CD4-positive, alpha-beta T cell treated with Interferon gamma for 1 hour (primary cell): ENCODE measurements at regions not wholly inside any gene's neighbourhood (a gene's known extent, or its start where the extent isn't known, plus 50 kb on each side); places are given as distances from the start of the nearest gene placed in this dataset.

Experiments used
- DNase-seq: peaks from one replicate; pipeline ENCODE4 v3.0.0-alpha.2; 2020

DNA sequence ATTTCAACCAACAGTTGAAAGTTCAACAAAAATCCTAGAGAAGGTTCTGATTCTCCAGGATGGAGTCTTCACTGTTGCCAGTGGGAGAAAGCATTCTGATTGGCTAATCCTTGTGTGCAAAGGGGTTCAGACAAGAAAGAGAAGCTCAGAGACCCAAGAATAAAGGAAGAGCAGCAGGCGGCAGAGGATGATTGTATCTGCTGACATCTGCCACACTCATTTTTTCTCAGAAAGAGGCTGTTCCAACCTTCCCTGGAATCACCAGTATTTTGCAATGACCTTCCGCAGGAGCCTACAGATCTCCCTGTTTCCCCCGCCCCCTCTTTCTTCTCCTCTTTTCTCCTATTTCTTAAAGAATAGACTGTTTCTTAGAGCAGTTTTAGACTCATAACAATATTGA, 376.7 kb downstream of the CDH26 start:
- no peak for DNase-seq

DNA sequence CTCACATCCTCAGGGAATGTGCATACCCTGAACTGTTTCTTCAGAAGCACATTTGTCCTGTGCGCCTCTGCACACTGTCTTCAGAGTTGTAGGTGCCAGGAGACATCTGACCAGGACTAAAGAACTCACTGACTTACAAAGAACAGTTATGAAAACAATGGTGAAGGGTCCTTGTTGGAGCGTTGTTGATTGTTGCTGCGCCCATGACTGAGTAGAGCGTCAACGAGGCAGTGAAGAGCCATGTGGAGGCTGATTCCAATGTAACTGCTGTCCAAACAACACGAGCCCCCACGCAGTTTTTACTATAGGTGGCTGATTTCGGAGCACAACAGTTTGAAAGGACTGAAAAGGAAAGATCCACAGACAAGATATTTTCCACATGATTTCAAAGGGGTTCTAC, 380.3 kb downstream of the CDH26 start:
- DNase-seq: no peak

DNA sequence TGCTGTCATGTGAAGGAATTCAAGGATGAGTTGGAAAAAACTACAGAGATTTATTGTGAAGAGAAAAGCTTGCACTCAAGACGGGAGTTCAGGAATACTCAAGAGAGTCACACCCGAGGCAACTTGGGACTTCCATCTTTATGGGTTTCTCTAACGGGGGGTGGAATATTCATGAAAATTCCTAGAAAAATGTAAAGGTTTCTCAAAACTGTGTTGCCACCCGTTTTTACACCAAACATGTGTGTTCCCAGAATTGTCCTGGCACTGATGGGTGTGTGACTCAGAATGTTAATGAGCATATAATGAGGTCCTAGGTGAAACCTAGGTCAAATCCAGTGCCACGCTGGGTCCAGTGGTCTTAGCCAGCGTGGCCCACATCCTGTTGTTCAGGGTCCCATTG, 381.5 kb downstream of the CDH26 start:
- DNase-seq: no peak

DNA sequence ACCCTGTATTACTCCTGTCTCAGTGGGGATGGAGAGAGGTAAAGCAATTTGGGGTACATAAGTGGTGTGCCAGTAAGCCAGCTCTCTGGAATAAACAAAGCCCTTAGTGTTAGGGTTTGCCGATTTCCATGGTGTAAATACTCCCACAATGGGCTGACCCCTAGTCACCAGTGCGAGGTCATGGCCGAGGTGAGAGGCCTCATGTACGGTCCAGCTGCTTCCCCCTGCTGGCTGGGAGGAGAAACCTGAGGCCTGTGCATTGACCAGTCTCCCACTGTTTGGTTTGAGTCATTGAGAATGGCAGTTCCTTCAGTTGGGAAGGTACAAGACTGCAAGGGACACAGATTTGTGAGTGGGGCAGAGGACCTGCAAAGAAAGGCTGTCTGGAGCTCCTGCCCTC, 382.0 kb downstream of the CDH26 start:
- DNase-seq: no peak

DNA sequence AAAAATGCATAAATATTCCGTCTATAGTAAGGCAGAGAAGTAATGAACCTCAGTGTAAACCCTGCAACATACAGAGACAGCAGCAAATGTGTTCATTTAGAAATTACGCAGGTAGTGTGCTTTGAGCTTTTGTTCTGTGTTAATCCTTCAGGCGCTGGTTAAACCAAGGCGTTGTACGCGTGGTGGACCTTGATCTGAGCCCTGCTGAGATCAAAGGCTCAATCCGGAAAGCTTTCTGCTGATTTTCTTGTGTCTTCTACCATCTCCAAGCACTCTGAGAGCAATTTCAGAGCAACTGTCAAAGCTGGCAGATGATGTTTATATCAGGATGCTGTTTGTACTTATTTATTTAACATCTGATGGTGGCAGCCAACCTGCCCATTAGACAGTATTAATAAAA, 382.8 kb downstream of the CDH26 start:
- no peak for DNase-seq

DNA sequence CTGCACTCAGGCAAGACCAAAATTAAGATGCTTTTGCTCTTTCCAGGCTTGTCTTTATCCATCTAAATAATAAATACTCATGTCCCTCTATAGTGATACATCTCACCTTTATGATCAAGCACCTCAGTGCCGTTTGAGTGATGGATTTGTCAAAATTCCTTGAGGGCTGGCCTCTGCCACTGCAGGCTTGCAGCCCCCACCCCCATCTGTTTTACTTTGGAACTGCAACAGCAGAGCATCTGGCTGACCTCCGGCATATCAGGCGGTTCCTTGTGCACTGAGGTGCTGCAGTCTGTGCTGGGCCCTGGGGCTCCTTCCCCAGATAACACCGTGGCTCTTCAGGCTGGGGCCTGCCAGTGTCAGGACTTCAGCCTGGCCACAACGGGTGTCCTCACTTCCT, 386.9 kb downstream of the CDH26 start:
- DNase-seq: no peak

DNA sequence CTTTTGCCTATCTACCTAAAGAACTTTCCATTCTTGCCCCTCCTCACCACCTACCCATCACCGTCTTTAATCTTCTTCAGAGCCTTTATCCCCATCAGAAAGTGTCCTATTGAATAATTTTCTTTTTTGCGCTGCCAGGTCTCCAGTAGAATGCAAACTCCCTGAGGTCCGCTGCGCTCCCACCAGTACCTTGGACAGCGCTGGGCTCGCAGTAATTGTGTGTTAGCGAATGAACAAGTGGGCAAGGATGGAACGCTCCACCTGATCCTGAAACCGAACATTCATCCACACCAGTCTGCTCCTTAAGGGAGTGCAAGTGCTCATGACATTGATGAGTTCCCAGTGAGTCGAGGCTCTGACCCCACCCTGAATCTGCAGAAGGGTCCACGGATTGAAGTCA, 391.2 kb downstream of the CDH26 start:
- no peak for DNase-seq

DNA sequence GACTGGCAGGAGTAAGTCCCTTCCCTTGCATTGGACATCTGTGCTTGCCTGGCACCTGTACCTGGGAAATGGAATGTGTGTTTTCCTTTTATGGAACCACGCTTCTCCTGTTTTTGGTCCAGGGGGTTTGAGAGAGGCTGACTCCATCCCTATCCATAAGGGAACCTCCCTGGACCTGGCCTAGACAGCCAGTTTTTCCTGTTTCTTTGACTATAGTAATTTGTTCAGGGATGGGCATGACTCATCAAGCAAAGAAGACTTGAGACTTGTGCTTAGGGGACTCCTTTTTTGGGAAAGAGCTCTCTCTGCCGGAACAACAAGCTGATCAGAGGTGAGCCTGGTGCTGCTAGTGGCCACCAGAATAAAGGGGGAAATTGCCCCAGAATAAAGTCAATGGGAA, 393.8 kb downstream of the CDH26 start:
- DNase-seq: no peak

DNA sequence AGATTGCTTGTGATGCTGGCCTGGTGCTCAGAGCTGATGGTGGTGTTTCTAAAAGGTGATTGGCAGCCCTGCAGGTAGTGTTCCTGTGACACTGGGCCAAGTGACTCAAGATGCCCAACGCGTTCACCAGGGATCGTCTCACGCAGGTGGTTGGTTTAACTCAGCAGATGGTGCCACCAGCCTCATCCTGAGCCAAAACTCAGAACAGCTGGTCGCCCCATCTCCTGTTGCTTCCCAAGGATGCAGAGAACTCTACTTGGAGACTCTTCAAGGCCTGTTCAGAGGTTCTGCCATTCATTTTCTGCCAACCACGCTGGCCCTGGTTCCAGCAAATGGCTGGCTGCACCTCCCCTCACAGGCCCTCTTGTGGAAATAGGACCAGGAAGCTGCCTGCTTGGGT, 394.4 kb downstream of the CDH26 start:
- no peak for DNase-seq

DNA sequence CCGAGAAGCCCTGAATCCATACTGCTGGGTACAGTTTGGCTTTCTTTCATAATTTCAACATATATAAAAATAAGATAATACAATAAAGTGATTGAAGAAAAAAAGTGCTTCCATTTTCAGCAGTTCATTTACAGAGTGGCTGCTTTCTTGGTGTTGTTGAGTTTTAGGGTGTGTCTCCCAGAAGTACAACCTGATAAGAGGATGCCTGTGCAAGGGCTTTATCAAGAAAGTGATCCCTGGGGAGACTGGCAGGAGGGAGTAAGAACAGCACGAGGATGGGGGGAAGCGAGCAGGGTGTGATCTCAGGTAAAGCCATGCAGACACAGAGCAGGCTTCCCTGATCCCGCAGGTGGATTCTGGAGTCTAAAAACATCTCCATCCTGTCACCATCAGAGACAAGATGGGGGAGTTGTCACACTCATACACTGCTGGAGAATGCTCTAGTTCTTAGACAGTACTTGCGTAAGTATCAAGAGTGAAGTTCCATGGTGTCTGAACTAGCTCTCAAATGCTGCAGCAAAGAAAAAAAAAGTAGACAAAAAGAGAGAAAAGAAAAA, 395.9 kb downstream of the CDH26 start:
- no peak for DNase-seq

DNA sequence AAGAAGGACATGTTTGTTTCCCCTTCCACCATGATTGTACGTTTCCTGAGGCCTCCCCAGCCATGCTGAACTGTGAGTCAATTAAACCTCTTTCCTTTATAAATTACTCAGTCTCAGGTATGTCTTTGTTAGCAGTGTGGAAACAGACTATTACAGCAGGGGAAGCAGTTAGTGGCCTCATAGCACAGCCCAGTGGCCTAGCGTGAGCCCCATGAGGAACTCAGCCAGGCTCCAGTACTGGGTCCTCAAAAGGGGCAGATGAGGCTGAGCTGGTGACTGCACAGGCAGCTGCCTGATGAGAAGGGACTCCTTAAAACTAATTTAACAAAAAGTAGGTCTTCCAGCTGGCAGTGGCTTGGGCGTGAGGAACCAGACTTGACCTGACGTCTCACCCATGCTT, 399.9 kb downstream of the CDH26 start:
- DNase-seq: no peak

DNA sequence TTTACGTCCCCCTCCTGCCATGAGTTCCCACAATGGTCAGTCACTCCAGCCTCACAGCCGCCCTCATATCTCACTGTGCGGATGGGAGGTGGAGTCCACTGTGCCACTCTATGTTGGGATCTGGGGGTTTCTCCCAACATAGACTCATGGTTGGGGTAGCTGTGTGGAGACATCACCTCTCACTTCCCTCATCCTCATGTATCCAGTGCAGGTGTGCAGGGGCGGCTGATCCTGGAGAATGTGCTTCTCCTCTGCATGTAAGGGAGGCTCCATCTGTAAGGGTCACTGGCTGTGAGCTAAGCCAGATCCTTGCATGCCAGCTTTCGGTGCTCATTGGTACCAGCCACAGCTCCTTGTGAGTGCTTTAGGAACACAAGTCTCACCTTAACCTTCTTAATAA, 400.8 kb downstream of the CDH26 start:
- no peak for DNase-seq

DNA sequence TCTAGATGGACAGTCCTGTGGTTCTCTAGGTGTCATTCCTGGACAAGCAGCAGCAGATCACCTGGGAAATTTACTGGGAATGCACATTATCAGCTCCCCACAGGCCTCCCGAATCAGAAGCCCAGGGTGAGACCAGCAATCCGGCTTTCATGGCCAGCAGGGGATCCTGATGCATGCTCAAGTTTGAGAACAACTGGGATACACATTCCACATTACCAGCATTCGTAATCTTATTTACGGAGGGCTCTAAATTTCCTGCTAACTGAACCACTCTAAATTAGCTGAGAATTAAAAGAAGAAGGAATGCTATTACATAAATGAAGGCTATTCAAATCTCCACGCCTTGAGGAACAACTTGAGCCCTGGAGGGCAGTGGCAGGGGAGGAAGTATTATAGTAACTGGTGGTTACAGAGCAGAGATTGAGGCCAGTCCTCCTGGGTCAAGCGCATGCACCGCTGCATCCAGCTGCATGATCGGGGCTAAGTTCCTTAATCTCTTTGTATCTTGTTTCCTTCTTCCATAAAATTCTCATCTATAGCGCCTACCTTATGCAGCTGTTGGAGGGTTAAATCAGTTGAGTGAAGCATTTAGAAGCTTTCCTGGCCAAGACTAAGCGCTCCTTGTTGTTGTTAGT, 403.7 kb downstream of the CDH26 start:
- DNase-seq: no peak

DNA sequence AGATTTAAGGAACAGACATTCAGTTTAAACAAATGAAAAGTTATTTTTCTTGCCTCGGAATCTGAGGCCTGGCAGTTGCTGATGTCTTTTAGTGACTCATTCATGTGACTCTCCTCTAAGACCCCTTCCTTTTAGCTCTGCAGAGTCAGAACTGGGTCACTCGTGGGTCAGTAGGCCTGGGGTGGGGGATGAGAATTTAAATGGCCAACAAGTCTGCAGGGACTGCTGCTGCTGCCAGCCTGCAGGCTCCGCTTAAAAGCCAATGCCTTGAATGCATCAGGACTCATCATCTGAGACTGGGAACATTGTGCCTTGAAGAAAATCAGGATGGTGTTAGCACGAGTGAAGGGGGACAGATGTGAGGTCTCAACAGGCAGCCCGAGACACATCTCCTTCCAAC, 404.3 kb downstream of the CDH26 start:
- no peak for DNase-seq

DNA sequence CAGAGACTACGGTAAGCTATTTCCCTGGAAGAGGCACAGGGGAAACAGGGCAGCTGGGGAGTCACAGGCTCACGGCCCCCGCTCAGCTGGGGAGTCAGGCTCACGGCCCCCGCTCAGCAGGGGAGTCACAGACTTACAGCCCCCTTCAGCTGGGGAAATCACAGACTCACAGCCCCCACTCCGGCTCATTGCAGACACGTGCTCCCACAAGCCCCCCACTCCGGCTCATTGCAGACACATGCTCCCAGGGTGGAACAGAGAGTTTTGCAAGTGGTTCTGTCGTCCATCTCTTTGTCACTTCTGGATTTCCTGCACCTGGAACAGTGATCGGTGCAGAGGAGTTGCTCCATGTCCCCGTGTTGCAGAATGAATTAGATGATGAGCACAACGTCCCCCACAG, 405.5 kb downstream of the CDH26 start:
- DNase-seq: no peak

DNA sequence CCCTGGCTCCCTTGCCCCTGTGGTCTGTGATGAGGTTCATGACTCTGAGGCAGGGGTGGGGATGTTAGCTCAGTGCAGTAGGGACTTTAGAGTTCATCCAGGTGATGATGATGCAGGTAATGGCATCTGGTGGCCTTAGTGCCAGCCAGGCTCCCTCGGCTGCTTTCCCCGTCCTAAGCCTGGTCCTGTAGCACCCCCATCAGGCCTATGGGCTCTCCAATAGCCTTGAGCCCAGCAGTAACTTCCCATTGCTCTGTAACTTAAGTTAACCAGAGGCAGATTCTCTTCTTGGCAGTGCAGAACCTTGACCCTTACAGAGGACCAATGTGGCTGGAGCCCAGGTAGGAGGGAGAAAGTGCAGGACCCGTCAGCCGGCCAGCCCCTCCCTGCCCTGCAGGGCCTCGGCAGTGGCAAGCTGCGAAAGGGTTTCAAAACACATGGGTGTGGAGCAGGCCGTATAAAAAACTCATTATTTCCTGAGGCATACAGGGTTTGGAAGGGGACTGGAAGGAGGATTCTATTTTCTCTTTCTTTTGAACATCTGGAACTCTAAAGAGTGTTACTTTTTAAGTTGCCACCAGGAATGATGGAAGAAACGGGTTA, 406.9 kb downstream of the CDH26 start:
- no peak for DNase-seq

DNA sequence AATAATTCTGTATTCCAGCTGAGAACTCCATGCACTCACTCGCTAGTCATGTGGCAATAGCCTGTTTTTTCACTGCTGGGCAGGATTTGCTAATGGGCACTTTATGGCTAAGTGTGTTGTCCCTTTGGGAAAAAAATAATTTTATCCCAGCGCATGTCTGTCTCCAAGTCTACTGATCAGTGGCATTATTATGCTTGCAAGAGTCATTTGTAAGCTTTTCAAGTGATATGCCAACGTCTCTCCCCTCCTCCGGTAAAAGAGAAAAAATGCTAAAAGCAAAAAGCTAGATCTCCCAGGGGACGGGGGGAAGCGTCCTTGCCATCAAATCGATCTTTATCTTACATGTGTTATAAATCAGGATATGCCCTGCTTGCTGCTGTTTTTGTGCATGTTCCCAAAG, 407.7 kb downstream of the CDH26 start:
- no peak for DNase-seq

DNA sequence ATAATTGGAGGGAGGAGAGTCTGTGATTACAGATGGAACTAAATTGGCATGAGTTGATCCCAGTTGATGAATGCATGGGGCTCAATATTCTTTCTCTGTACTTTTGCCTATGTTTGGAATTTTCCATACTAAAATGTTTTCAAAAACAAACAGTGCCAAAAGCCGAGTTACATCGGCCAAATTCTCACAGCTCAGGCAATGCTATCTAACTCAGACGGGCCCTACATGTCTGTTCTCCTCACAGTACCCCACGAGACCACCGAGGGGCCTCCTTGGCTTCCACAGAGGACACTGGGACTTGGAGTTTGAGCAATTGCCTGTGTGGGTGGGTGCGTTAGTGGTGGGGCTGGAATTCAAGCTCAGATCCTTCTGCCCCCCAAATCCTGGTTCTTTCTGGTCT, 413.2 kb downstream of the CDH26 start:
- DNase-seq: no peak

DNA sequence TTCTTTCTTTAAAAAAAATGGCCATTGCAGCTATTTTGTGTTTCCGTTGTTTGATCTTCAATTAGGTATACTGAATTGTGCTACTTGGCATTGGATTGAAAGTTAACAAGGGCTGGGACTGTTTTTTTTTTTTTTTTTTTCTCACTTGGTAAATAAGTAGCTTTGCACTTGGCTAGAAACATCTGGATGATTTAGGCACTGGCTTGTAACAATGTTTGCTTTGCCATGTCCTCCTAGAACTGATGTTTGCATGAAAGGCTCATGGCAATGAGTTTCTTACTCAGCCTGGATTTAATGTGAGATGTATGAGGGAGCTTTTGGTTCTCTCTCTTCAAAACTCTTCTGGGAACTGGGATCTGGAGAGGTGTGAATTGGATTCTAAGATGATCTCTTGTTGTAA, 414.1 kb downstream of the CDH26 start:
- DNase-seq: no peak

DNA sequence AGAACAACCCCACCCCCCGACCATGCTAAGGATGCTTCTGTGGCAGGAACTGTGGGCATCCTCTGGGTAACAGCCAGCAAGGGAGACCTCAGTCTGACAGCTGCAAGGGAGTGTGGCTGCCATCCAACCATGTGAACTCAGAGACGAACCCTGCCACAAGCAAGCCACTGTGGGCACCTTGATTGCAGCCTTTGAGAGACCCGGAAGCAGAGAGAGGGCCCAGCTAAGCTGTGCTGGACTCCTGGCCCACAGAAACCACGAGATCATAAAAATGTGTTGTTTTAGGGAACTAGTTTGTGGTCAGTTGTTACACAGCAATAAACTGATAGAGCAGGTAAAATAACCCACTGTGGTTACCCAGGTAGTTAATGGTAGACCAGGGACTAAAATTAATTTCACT, 414.6 kb downstream of the CDH26 start:
- DNase-seq: no peak

DNA sequence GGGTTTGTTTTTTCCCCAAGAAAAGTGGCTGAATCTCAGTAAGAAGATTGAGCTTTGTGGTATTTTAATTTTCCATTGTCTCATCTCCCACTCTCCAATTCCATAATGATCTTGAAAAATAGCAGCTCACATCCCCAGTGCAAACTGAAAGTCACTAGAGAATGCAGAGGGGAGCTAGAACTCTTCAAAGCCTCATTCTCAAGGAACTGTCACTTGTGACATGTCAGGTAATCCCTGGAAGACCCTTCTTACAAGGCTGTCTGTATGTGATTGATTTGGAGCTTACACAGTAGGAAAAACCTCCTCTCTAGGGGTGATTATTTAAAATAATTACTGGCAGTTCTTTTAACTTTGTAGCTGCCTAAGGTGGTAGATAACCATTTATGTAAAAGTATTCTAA, 420.4 kb downstream of the CDH26 start:
- no peak for DNase-seq

DNA sequence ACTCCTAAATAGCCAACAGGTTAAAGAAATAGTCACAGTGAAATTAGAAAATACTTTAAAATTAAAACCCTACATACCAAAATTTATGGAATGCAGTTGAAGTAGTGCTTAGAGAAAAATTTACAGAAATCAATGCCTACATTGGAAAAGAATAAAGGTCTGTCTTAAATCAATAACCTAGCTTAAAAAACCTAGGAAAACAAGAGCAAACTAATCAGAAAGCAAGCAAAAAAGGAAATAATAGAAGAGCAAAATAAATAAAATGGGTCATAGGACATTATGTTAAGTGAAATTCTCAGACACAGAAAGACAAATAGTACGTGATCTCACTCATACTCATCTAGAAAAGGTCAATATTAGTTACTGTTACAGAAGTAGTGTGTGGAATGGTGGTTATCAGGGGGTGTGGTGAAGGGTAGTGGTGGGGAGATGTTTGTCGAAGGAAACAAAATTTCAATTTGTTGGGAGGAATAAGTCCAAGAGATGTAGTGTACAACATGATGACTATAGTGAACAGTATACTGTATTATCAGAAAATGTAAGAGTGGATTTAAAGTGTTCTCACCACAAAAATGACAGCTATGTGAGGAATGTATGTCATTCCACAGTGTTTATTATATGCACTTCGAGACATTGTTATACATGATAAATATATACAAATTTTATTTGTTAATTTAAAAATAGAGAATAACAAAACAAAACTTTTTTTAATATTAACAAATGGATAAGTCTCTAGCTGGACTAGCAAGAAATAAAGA, 423.6 kb downstream of the CDH26 start:
- no peak for DNase-seq

DNA sequence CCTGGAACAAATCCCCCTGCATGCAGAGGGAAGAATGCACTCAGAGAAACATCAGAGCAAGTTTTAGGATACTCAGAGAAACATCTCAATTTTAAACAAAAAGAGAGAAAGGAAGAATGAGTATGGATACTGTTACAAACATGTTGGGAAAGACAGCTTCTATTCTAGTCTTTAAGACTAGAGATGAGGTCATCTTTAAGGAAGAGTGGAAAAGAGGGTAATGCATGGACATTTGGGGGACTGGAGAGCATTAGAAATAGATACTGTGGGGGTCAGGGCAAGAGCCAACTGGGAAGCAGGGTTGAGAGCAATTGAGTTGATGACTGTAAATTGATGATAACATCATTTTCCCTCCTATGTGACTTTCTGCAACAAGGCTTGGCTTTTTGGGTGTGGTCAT, 431.2 kb downstream of the CDH26 start:
- no peak for DNase-seq

DNA sequence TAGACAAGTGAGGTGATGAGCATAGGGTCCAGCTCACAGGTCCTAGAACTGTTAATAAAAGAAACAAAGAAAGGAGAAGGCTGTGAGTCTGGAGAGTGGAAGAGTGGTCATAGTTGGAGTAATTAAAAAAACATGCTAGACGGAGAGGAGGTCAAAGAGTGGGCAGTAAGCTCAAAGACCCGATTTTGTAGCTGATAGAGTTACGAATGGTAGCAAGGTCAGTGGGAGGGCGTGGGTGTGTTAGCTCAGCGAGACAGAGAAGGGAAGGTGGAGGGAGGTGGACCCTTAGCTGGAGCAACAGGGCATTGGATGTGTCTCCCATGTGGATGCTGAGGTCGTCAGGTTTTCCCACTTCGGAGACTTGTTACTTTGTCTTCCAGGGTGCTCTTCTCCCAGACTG, 431.7 kb downstream of the CDH26 start:
- no peak for DNase-seq
